Spleen (tissue), 7 donors: ENCODE measurements at regions not wholly inside any gene's neighbourhood (a gene's known extent, or its start where the extent isn't known, plus 50 kb on each side); places are given as distances from the start of the nearest gene placed in this dataset.
"Not testable (repeated sequence)": the region's sequence is repeated elsewhere in the genome, so short reads cannot be mapped to it uniquely, and the experiment has no call there.

Experiments
- CTCF ChIP-seq, 11 experiments: fragments of 200-600 bp in 7 of 11; fragments of 450-650 bp in 4 of 11; sonication (generic) in 4 of 11; IDR thresholded peaks in 8 of 11; conservative IDR thresholded peaks in 3 of 11; 1 replicate in 7 of 11; 2 replicates in 4 of 11; pipeline versions ENCODE4 v1.4.0 to v1.8.0; 2016 to 2021; ENCODE audit warnings: antibody characterized with exemption in 11 of 11, inconsistent platforms in 4 of 11, mild to moderate bottlenecking in 1 of 11
- POLR2A ChIP-seq, 3 donors: fragments of 450-650 bp; IDR thresholded peaks; one replicate each; pipeline ENCODE4 v1.5.1; 2017; ENCODE audit warnings: antibody characterized with exemption in 3 of 3, mild to moderate bottlenecking in 1 of 3
- POLR2AphosphoS5 ChIP-seq, 3 donors: sonication (generic); formaldehyde crosslinking; IDR thresholded peaks; one replicate each; pipeline ENCODE4 v1.5.1; 2017; ENCODE audit warnings: antibody characterized with exemption in 3 of 3
- donor health status: DM: no; HTN: no; CAD: no; lungs with moderate emphysema.
- donor health status: DM: no; HTN: no; CAD: no.
- donor health status: DM: no; HTN: no; CAD: no.

GRCh38 chr6:132184966-132185365, 216.3 kb downstream of the MOXD1 start:
- TF ChIP-seq CTCF (IDR thresholded peaks at IDR 0.05 in 8 of 11, conservative IDR thresholded peaks at IDR 0.05 in 3 of 11); POLR2A (IDR thresholded peaks at IDR 0.05); POLR2AphosphoS5 (IDR thresholded peaks at IDR 0.05): not testable (repeated sequence)
